LNCAP (cell line): ENCODE measurements at regions not wholly inside any gene's neighbourhood (a gene's known extent, or its start where the extent isn't known, plus 50 kb on each side); places are given as distances from the start of the nearest gene placed in this dataset.

Experiments
- CTCF ChIP-seq: fragments of 450-650 bp; IDR thresholded peaks from 2 replicates; pipeline ENCODE4 v1.5.1; 2017; ENCODE audit warnings: mild to moderate bottlenecking

- no peak for TF ChIP-seq CTCF
These were observed 72.0 kb upstream of the P3H2 start for GRCh38 chr3:190192739-190193138.

GRCh38 chr3:190192087-190192486, 71.4 kb upstream of the P3H2 start:
- no peak for TF ChIP-seq CTCF

GRCh38 chr3:190188197-190188596, 67.5 kb upstream of the P3H2 start:
- no peak for TF ChIP-seq CTCF

- TF ChIP-seq CTCF: no peak
These were observed 62.4 kb upstream of the P3H2 start for GRCh38 chr3:190183121-190183520.

GRCh38 chr3:190182418-190183043, 61.8 kb upstream of the P3H2 start:
- no peak for TF ChIP-seq CTCF

GRCh38 chr3:190180268-190180667, 59.6 kb upstream of the P3H2 start:
- no peak for TF ChIP-seq CTCF

- TF ChIP-seq CTCF: no peak
These were observed 58.1 kb upstream of the P3H2 start for GRCh38 chr3:190178779-190179178.

- TF ChIP-seq CTCF: no peak
These were observed 54.8 kb upstream of the P3H2 start for GRCh38 chr3:190175490-190175889.
